Ascending aorta (tissue), 2 donors: ENCODE measurements at regions not wholly inside any gene's neighbourhood (a gene's known extent, or its start where the extent isn't known, plus 50 kb on each side); places are given as distances from the start of the nearest gene placed in this dataset.

ENCODE experiments used
- DNase-seq, 2 donors: peaks; one replicate each; pipeline ENCODE4 v3.0.0-alpha.2; 2019; ENCODE audit warnings: low spot score in 2 of 2
- H3K27ac ChIP-seq, 2 donors: fragments of 200-600 bp; sonication (generic); one replicate each; pipeline ENCODE4 v1.5.1; 2016 to 2017; ENCODE audit warnings: mild to moderate bottlenecking in 1 of 2
- H3K27me3 ChIP-seq: fragments of 200-600 bp; sonication (generic); one replicate; pipeline ENCODE4 v1.5.1; 2017
- H3K36me3 ChIP-seq, 2 donors: fragments of 200-600 bp; sonication (generic); one replicate each; pipeline ENCODE4 v1.5.1; 2016
- H3K4me1 ChIP-seq, 2 donors: fragments of 200-600 bp; sonication (generic); one replicate each; pipeline ENCODE4 v1.5.1; 2016 to 2017; ENCODE audit warnings: mild to moderate bottlenecking in 1 of 2
- H3K4me3 ChIP-seq, 2 donors: fragments of 200-600 bp; sonication (generic); one replicate each; pipeline ENCODE4 v1.5.1; 2016 to 2017; ENCODE audit warnings: mild to moderate bottlenecking in 1 of 2
- H3K9me3 ChIP-seq, 2 donors: fragments of 200-600 bp; sonication (generic); one replicate each; pipeline ENCODE4 v1.5.1; 2016
- intact Hi-C: fragments of 100-400 bp; cut with DNase I; formaldehyde crosslinking; loops from one replicate; pipeline ENCODE4 v1.15.1; 2023
- TF ChIP-seq, protein P1 (sequence below), 3 experiments: fragments of 200-600 bp in 2 of 3; fragments of 450-650 bp in 1 of 3; sonication (generic) in 2 of 3; IDR thresholded peaks; one replicate each; pipeline ENCODE4 v1.5.1; 2016 to 2019; ENCODE audit warnings: antibody characterized with exemption in 3 of 3, mild to moderate bottlenecking in 1 of 3, moderate library complexity in 1 of 3

DNA sequence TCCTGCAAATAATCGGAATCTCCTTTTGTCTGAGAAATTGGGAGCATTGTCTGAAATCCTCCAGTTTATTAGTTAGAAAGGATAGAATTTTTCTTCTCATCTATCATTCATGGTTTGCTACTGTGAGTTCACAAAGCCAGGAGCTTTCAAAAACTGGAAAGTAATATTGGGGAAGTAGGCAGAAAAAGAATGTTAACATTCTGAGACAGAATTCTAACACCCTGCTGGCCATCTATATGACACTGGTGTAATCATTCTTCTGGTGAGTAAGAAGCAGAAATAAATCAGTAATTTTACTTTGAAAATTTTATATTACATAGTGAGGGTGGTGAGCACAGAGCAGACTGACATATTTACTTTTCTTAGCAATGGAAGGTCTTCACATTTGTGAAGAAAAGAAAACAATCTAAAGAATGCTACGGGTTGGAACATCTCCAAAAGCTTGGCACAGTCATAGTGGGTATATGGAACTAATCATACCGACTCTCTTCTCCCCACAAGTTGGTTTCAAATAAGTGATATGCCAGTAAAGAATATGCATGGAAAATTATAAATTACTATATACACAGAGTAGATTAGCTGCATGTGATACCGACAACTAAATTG is 344.9 kb downstream of the LPIN1 start:
- H3K4me1 ChIP-seq = no peaks in the 10 kb centered on the region
- intact Hi-C loops = no loop called here
- no peaks in the 10 kb centered on the region for H3K9me3 ChIP-seq
- H3K27me3 ChIP-seq = no peaks in the 10 kb centered on the region
- no peak overlapping the region for H3K27ac ChIP-seq
- H3K36me3 ChIP-seq = no peaks in the 10 kb centered on the region
- TF ChIP-seq, protein P1, sequence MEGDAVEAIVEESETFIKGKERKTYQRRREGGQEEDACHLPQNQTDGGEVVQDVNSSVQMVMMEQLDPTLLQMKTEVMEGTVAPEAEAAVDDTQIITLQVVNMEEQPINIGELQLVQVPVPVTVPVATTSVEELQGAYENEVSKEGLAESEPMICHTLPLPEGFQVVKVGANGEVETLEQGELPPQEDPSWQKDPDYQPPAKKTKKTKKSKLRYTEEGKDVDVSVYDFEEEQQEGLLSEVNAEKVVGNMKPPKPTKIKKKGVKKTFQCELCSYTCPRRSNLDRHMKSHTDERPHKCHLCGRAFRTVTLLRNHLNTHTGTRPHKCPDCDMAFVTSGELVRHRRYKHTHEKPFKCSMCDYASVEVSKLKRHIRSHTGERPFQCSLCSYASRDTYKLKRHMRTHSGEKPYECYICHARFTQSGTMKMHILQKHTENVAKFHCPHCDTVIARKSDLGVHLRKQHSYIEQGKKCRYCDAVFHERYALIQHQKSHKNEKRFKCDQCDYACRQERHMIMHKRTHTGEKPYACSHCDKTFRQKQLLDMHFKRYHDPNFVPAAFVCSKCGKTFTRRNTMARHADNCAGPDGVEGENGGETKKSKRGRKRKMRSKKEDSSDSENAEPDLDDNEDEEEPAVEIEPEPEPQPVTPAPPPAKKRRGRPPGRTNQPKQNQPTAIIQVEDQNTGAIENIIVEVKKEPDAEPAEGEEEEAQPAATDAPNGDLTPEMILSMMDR (IDR thresholded peaks at IDR 0.05) = no peak
- no peak for DNase-seq
- H3K4me3 ChIP-seq = no peak overlapping the region

DNA sequence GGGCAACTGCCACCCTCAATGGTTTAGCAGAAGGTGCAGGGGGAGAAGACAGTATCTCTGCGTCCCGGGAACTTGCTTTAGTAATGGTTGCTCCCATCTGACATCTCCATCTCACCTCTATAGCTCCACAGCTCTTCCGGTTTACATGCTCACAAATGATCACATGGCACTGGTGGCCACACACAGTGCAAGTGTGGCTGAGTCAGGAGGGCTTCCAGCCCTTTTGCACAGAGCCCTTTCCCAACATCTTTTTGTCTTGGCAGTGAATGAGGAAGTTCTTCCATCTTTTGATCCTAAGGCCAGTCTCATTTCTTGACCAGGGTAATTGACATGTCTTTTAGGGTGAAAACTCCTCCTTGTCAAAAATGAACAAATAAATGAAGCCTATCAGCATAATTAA is 347.7 kb downstream of the LPIN1 start:
- H3K9me3 ChIP-seq = no peaks in the 10 kb centered on the region
- no peaks in the 10 kb centered on the region for H3K4me1 ChIP-seq
- H3K4me3 ChIP-seq = no peak overlapping the region
- TF ChIP-seq, protein P1 (IDR thresholded peaks at IDR 0.05) = no peak
- H3K36me3 ChIP-seq = no peaks in the 10 kb centered on the region
- H3K27me3 ChIP-seq = no peaks in the 10 kb centered on the region
- intact Hi-C loops = no loop called here
- H3K27ac ChIP-seq = no peak overlapping the region
- DNase-seq = no peak

DNA sequence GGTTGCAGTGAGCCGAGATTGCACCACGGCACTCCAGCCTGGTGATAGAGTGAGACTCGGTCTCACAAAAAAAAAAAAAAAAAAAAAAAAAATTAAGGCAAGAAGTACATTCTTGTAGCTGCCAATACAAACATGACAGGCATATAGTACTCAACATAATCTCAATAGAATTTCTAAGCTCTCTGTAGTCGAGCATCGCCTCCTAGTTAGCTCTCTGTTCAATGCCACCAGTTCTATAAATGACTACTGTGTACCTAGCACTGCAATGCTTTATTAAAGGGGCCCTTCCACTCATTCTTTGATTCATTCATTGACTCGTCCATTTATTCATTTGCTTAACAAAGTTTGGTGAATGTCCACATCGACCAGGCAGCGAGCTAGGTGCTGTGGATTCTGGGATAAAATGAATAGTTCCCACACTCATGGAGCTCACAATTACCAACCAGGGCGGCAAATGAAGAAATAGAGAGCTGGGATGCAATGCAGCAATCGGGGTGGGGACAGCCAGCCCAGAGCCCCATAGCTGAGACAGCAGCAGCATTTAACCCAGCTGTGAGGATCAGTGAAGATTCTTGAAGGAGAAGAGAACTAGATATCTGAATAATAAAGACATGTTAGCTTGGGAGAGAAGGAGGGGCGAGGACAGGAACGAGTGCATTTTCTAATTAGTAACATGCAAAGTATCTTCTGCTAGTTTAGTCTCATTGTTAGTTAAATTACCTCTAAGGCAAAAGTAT is 349.8 kb downstream of the LPIN1 start:
- TF ChIP-seq, protein P1 (IDR thresholded peaks at IDR 0.05) = no peak

DNA sequence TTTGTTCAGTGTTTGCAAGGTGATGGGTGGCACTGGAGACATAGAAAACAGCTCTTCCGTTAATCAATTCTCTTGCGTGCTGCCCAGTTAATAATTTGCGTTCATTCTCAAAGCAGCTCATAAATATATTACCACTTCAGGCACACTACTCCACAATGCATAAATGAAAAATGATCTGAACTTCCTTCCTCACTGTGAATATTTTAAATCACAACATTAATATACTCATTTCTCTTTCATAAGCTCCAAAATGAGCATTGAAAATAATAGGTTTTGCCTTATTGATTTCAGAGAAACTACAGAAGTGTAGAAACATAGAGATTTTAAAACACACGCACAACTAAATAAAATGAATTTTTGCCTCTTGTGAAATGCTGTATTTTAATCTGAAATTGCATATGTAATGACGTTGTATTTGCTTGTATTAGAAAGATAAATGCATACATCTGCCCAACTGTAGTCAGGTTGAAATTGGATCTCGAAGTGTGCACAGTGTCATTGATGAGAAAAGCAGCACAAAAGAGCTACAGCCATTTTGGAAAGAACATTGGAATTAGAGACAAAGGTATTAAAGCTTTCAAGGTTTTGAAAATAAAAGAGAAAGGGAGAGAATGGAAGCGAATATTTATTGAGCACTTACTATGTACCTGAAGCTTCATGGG is 350.5 kb downstream of the LPIN1 start:
- Histone ChIP-seq H3K27me3 (no peaks in the 10 kb centered on the region), H3K27ac (no peak overlapping the region), H3K4me3 (no peak overlapping the region), H3K4me1 (no peaks in the 10 kb centered on the region), H3K9me3 (no peaks in the 10 kb centered on the region), H3K36me3 (no peaks in the 10 kb centered on the region)
- intact Hi-C loops = no loop called here
- no peak for DNase-seq
- TF ChIP-seq, protein P1 (IDR thresholded peaks at IDR 0.05) = no peak

More for the DNA sequence above, 349.8 kb downstream of the LPIN1 start:
- intact Hi-C loops = no loop called here
- DNase-seq = no peak
- Histone ChIP-seq H3K27ac (no peak overlapping the region), H3K4me3 (no peak overlapping the region), H3K4me1 (no peaks in the 10 kb centered on the region), H3K36me3 (no peaks in the 10 kb centered on the region), H3K27me3 (no peaks in the 10 kb centered on the region), H3K9me3 (no peaks in the 10 kb centered on the region)

DNA sequence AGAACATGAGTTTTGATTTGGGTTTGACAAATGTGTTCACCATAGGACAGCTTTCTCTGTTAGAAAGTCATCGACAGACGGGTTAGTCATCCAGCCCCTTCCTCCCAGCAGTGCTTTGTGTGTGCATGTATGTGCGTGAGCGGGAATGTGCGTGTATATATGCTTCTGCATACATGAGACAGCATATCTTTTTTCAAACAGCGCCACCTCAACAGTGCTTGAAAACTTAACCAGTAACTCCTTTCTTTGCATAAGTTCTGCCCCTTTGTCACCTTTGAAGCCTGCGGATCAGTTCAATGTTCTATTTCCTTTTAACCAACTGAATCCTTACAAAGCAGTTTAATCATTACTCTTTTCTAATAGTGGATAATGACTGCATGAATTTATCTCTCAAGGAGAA is 351.4 kb downstream of the LPIN1 start:
- intact Hi-C loops = no loop called here
- DNase-seq = no peak
- Histone ChIP-seq H3K27ac (no peak overlapping the region), H3K9me3 (no peaks in the 10 kb centered on the region), H3K4me1 (no peaks in the 10 kb centered on the region), H3K36me3 (no peaks in the 10 kb centered on the region), H3K4me3 (no peak overlapping the region), H3K27me3 (no peaks in the 10 kb centered on the region)
- TF ChIP-seq, protein P1 (IDR thresholded peaks at IDR 0.05) = no peak
